Fibroblast of lung (primary cell): ENCODE measurements at regions not wholly inside any gene's neighbourhood (a gene's known extent, or its start where the extent isn't known, plus 50 kb on each side); places are given as distances from the start of the nearest gene placed in this dataset.

Source experiments
- EZH2 ChIP-seq: IDR thresholded peaks from 2 replicates; pipeline ENCODE4 v1.5.1; 2012; ENCODE audit warnings: low read length, control low read depth, mild to moderate bottlenecking; ENCODE audit errors: missing control alignments
- TF ChIP-seq, protein P1 (sequence below), 2 donors: IDR thresholded peaks in 1 of 2; conservative IDR thresholded peaks in 1 of 2; 1 replicate in 1 of 2; 2 replicates in 1 of 2; pipeline ENCODE4 v1.5.1; 2011 to 2012; ENCODE audit warnings: low read length in 2 of 2, control low read depth in 1 of 2, inconsistent platforms in 1 of 2, low read depth in 1 of 2, mild to moderate bottlenecking in 1 of 2

DNA sequence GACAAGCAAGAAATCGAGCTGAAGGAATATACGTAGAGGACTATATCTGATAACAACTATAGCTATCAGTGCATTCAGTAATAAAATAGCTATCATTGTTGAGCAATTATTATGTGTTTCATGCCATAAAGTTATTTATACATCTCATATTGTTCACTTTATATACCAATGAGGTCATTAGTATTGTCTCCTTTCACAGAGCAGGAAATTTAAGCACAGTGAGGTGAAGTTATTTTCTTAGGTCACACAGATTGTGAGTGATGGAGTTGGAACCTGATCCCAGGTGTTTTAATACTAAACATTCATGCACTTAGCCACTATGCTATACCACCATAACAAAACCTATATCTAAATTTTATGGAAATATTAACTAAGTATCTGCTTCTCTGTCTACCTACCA, 180.5 kb upstream of the DPYD start:
- TF ChIP-seq, protein P1, sequence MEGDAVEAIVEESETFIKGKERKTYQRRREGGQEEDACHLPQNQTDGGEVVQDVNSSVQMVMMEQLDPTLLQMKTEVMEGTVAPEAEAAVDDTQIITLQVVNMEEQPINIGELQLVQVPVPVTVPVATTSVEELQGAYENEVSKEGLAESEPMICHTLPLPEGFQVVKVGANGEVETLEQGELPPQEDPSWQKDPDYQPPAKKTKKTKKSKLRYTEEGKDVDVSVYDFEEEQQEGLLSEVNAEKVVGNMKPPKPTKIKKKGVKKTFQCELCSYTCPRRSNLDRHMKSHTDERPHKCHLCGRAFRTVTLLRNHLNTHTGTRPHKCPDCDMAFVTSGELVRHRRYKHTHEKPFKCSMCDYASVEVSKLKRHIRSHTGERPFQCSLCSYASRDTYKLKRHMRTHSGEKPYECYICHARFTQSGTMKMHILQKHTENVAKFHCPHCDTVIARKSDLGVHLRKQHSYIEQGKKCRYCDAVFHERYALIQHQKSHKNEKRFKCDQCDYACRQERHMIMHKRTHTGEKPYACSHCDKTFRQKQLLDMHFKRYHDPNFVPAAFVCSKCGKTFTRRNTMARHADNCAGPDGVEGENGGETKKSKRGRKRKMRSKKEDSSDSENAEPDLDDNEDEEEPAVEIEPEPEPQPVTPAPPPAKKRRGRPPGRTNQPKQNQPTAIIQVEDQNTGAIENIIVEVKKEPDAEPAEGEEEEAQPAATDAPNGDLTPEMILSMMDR (conservative IDR thresholded peaks at IDR 0.05 in 1 of 2, IDR thresholded peaks at IDR 0.05 in 1 of 2; ENCODE audit: low read depth in 1 of 2, low read length in 2 of 2), result no peak
- no peak for TF ChIP-seq EZH2
